Activated CD8-positive, alpha-beta memory T cell treated with anti-CD3 and anti-CD28 coated beads for 36 hours (primary cell): ENCODE measurements at regions not wholly inside any gene's neighbourhood (a gene's known extent, or its start where the extent isn't known, plus 50 kb on each side); places are given as distances from the start of the nearest gene placed in this dataset.
"Not testable (repeated sequence)": the region's sequence is repeated elsewhere in the genome, so short reads cannot be mapped to it uniquely, and the experiment has no call there.

Source experiments
- CTCF ChIA-PET: fragments of 350-600 bp; sonication (Branson Sonifier 250); formaldehyde crosslinking; loops from one replicate; lab custom pipeline; 2021; ENCODE audit warnings: antibody characterized with exemption; lab: Charles Lee
- POLR2A ChIA-PET: fragments of 350-600 bp; sonication (Branson Sonifier 250); formaldehyde crosslinking; loops from one replicate; lab custom pipeline; 2021; ENCODE audit warnings: antibody characterized with exemption; lab: Charles Lee

GRCh38 chr5:111993242-111993641 is 236.2 kb upstream of the NREP start:
- POLR2A ChIA-PET, result no interaction called here
- CTCF ChIA-PET, result no interaction called here

- ChIA-PET CTCF (interaction anchor here (0.6 kb wide), 1 partner anchor 1815 kb away, joined by 3 read pairs; no protein-coding TSS in a partner anchor), POLR2A (no interaction called here)
Measured at GRCh38 chr5:111984044-111984443, 227.1 kb upstream of the NREP start.

DNA sequence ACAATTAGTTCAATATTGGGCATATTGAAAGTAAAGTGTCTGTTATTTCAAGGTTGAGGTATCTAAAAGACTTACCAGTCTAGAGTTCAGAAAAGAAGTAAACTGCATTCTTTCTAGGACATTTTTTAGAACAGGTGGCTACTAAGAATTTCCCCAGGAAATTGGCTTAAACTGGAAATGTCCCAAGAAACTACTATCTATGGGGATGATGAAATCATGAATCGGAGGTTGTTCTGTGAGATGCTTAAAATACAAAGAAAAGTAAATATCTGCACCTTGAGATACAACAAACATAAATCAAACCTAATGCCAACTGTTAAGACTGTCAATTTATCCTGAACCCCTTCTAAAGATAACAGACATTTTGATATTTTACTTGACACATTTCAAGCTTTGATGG is 226.5 kb upstream of the NREP start:
- ChIA-PET POLR2A (no interaction called here), CTCF (interaction anchor here (0.6 kb wide), 1 partner anchor 1816 kb away, joined by 3 read pairs; no protein-coding TSS in a partner anchor)

DNA sequence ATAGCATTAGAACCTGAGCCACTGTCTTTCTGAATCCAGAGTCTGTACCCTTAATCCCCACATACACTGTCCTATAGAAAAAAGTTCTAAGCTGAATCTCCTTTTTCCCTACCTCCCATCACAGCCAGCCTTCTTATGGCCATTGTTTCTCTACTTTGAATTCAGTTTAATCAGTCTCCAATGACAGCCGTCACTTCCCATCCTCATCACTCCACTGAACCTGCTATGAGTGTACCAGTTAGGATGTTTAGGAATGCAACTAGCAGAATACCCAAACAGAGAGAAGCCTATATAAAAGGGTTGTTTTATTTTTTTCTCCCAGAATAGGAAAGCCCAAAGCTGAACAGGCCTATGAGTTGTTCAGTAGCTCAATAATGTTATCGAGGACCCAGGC is 220.4 kb upstream of the NREP start:
- ChIA-PET CTCF (no interaction called here), POLR2A (no interaction called here)

- CTCF ChIA-PET, result no interaction called here
- POLR2A ChIA-PET, result no interaction called here
Measured at GRCh38 chr5:111976705-111977435, 219.9 kb upstream of the NREP start.

DNA sequence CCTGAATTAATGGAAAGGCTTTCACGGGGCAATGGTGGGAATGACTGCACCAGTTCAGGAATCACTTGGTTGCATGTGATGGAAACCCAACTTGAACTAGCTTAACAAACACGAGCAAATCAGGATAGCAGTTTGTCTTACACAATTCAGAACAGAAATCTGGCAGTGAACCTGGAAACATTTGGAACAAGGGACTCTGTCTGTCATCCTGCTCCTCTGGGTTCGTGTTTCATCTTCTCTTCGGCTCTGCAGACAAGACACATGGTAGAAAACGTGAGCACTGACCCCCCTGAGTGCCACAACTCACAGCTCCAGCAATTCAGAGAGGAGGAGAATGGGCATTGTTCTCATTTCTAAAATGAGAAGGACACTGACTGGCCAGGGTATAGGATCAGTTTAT is 218.1 kb upstream of the NREP start:
- POLR2A ChIA-PET, result no interaction called here
- CTCF ChIA-PET, result no interaction called here

- CTCF ChIA-PET, result no interaction called here
- POLR2A ChIA-PET, result no interaction called here
Measured at GRCh38 chr5:111973961-111974360, 217.0 kb upstream of the NREP start.

DNA sequence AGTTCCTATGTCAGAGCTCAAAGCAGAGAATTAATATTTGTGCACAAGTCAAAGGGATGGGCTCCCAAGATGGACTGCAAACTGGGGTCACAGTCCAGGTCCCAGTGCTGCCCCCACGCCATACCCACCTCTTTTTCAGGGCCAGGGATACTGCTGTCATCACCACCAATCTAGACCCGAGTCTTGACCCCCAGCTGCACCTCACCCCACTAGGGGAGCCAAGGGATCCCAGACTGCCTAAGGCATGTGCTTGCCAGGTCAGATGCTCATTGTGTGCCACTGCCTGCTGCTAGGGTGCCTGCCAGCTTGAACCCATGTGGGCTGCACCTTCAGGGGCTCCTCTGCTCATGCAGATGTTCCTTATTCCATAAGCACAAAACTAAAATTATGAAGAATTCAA is 215.6 kb upstream of the NREP start:
- ChIA-PET CTCF (no interaction called here), POLR2A (no interaction called here)

GRCh38 chr5:111972080-111972479 is 215.1 kb upstream of the NREP start:
- ChIA-PET CTCF (no interaction called here), POLR2A (no interaction called here)

DNA sequence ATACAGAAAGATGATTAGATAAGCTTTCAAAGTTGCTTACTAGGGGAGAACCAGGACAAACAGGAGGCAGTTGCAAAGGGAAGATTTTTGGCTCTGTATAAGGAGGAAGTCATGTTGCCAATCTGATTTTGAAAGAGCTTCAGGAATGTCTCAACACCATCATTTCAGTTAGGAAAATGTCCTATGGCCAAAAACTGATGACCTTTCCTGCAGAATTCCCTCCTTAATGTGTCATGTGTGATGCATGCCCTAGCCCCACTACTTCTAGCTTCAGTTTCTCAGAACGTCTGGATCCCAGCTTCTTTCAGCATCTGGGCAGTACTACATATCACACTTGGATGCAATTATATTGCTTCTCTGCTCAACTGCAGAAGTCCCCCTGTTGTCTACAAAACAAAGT is 211.5 kb upstream of the NREP start:
- ChIA-PET POLR2A (no interaction called here), CTCF (no interaction called here)

DNA sequence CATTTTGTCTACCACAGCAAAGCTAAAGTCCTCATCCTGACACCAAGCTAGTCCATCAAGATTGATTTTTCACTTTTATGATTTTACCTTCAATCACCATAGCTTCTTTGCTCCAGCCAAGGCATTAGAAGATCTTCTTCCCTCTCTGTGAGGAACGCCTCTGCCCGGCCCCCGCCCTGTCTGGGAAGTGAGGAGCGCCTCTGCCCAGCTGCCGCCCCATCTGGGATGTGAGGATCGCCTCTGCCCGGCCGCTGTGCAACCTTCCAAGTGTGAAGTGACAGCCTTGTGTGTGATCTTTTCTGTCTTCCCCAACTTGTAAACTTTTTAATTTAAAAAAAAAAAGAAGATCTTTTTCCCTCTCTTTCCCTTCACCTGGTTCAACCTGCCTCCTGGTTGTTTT is 210.5 kb upstream of the NREP start:
- ChIA-PET CTCF (no interaction called here), POLR2A (no interaction called here)

- POLR2A ChIA-PET, result no interaction called here
- CTCF ChIA-PET, result no interaction called here
Measured at GRCh38 chr5:111966290-111966689, 209.3 kb upstream of the NREP start.

DNA sequence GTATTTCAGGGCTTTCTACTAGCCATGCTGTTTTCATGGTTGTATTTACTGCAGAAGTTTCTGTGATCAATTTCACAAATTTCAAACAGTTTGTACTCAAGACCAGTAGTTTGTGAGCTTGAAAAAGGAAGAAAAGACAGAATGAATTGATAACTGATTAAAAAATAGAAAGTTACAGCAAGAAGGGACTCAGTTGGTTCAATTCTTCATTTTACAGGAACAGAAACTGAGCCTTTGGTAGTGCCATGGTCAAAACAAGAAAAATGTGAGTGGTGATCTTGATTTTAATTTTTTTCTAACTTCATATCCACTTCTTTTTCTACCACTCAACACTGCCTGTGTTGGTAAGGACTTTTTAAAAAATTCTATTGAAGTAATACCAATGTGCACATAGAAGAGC is 206.6 kb upstream of the NREP start:
- ChIA-PET CTCF (no interaction called here), POLR2A (no interaction called here)

- CTCF ChIA-PET, result no interaction called here
- POLR2A ChIA-PET, result no interaction called here
Measured at GRCh38 chr5:111962906-111963305, 205.9 kb upstream of the NREP start.

- ChIA-PET CTCF (no interaction called here), POLR2A (no interaction called here)
Measured at GRCh38 chr5:111961862-111962261, 204.9 kb upstream of the NREP start.

DNA sequence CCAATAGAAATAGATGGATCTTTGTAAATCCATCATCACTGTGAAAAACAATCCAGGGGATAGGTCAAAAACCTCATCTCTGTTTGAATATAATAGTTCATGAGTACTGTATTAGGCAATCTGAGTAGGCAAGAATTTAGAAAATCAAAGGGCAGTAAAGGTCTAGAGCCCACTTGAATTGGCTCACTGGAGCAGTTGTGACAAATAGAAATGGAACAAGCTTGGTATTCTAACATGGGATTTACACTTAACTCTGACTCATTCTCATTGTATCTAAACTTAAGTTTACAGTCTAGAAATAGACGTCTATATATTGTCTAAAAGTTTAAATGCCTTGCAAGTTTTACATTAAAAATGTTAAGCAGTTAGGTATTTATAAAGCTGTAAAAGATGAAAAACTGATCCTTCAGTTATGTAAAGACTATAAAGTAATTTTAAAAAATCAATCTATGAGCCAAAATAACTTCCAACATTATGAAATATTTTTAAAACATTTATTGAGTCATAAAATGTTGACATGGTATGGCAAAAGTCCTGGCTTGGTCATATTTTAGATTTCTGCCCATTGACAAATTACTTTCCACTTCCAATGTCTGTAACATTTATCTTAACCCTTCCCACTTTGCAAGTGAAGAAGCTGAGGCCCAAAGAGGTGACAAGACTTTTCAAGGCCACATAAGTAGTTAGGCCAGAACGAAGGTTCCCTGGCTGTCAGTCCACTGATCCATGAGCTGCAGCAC is 203.7 kb upstream of the NREP start:
- CTCF ChIA-PET, result no interaction called here
- POLR2A ChIA-PET, result no interaction called here

DNA sequence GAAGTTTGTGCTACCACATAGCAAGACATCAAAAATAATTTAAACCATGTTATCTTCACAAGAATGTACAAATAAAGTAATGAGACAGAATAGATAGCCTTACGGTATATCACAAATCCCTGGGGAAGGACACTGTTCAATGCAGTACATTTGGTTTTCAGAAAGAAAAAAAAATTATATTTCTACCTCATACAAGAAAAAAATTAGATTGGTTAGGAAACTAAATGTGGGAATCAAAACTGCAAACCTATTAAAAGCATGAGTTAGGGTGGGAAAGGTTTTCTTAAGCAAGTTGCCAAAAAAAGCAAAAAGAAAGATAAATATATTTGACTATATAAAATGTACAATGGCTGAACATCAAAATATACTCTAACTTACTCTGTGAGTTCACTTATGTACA is 201.9 kb upstream of the NREP start:
- ChIA-PET POLR2A (no interaction called here), CTCF (no interaction called here)

DNA sequence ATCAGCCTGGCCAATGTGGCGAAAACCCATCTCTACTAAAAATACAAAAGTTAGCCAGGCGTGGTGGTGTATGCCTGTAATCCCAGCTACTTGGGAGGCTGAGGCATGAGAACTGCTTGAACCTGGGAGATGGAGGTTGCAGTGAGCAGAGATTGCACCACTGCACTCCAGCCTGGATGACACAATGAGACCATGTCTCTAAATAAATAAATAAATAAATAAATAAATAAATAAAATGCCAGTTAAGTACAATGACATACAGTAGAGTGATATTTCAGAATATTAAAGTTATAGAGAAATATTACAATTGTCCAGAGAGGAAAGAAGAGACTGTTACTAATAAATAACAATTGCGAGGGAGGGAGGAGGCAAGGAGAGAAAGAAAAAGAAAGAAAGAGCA is 199.8 kb upstream of the NREP start:
- CTCF ChIA-PET, POLR2A ChIA-PET: not testable (repeated sequence)

GRCh38 chr5:111954516-111955395 is 197.8 kb upstream of the NREP start:
- POLR2A ChIA-PET, result no interaction called here
- CTCF ChIA-PET, result no interaction called here

GRCh38 chr5:111953351-111954127 is 196.5 kb upstream of the NREP start:
- POLR2A ChIA-PET, result no interaction called here

More at GRCh38 chr5:111953351-111954127, 196.5 kb upstream of the NREP start:
- CTCF ChIA-PET, result no interaction called here
